ENCODE measurements at regions not wholly inside any gene's neighbourhood (a gene's known extent, or its start where the extent isn't known, plus 50 kb on each side); places are given as distances from the start of the nearest gene placed in this dataset.
"Not testable (repeated sequence)": the region's sequence is repeated elsewhere in the genome, so short reads cannot be mapped to it uniquely, and the experiment has no call there.

DNA sequence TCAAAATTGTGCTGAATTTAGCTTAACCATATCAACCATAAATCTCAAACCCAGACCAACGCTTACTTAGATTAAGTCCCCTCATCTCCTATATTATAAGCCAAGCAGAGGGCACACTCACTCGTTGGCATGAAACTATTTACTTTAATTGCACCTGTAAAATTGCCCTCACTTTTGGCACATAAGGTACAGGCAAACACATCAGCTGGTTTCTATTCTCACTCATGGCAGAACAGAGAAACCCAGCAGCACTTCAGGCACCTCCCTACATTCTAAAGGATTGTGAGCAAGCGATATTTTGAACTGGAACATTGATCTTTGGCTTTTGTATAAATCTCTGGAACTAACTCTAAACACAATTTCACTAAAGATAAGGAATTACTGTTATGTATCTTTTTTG is 845.6 kb upstream of the CDH6 start:
- no peak for DNase-seq

DNA sequence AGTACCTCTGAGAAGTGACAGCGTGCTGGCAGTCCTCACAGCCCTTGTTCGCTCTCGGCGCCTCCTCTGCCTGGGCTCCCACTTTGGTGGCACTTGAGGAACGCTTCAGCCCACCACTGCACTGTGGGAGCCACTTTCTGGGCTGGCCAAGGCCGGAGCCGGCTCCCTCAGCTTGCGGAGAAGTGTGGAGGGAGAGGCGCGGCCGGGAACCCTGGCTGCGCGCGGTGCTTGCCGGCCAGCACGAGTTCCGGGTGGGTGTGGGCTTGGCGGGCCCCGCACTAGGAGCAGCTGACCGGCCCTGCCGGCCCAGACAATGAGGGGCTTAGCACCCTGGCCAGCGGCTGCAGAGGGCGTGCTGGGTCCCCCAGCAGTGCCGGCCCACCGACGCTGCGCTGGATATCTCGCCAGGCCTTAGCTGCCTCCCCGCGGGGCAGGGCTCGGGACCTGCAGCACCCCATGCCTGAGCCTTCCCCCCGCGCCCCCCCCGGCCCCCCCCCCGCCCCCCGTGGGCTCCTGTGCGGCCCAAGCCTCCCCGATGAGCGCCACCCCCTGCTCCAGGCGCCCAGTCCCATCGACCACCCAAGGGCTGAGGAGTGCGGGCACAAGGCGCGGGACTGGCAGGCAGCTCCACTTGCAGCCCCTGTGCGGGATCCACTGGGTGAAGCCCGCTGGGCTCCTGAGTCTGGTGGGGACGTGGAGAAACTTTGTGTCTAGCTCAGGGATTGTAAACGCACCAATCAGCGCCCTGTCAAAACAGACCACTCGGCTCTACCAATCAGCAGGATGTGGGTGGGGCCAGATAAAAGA is 847.7 kb upstream of the CDH6 start:
- DNase-seq, result not testable (repeated sequence)

DNA sequence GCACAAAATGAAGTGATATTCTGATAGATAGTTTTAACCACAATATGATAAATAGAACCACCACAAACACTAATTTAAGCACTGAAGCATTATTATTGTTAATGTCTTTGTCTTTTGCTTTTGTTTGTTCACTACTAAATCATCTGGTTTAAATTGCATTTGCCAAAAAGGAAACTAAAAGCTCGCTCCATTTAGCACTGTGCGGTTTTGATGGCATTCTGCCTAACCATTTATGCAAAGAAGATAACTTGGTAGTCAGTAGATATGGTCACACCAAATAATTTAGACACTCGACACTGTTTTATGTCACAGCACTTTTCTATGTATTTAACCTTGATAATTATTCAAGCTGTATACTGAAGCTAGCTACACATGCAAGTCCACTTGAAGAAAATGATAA is 849.8 kb upstream of the CDH6 start:
- DNase-seq, result no peak

DNA sequence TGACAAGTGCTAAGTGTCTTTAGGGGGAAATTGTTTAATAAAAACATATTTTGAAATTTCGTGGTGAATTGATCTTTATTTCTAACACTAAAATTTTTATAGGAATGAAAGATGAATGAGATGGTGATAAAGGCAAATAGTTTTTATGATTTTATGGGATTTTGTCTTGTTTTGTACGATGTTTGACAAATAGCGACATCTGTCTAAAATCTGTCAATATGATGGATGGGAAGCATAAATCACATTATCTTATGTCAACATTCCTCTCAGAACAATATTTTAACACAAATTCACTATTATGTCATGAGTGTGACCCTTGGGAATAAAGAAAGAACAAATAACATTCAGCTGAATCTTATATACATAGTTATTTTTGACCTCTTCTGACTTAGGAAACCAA is 852.0 kb upstream of the CDH6 start:
- no peak for DNase-seq

DNA sequence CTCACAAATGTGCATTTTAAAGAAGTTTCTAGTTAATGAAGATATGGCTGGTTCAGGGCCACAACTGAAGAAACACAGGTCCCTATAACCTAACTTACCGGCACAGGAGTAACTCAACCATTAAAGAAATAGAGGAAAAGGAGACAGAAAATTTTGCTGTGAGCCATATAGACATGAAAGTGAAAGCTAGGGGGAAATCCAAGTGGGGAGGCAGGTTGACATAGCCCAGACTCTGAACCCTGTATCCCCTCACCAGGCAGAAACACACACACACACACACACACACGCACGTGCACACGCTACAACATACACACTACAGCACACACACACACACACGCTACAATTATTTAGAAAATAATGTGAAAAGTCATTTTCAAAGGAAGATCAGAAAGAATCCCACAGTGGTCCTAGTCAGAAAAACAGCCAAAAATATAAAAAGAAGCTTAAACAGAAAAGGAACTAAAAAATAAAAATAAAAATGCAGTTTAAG is 856.4 kb upstream of the CDH6 start:
- DNase-seq, result no peak

DNA sequence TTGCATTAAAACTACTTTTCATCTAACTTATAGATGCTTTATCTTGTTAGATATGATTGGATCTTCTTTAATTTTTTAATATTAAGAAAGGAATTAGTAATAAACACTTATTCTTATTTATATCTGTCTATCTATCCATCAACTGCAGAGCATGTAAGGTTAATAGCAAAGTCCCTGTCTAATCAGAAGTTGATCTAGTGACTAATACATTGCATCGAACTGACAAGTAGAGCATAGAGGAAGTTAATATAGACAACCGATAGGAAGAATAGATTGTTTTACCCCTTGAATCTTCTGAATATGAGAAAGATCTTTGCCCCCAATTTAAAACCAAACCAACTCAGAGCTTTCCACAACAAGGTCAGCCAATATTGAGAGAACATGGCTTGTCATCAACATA is 862.0 kb upstream of the CDH6 start:
- DNase-seq, result no peak

DNA sequence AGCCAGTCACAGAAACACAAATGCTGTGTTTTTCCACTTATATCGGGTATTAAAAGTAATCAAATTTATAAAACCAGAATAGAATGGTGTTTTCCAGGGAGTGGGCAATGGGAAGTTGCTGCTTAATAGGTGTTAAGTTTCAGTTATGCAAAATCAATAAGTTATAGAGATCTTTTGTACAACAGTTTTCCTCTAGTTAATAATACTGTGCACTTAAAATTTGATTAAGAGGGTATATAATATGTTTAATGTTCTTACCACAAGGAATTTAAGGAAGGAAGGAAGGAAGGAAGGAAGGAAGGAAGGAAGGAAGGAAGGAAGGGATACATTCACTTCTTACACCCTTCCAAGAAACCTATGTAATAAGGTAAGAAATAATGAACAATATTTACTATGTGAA is 867.7 kb upstream of the CDH6 start:
- DNase-seq, result no peak

DNA sequence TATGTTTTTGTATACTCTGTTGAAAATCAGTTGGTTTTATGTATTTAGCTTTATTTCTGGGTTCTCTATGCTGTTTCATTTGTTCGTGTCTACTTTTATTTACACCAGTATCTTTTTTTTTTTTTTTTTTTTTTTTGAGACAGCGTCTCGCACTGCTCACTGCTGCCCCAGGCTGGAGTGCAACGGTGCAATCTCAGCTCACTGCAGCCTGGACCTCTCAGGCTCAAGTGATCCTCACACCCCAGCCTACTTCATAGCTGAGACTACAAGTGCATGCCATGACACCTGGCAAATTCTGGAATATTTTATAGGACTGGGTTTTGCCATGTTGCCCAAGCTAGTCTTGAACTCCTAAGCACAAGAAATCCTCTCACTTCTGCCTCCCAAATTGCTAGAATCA is 869.4 kb upstream of the CDH6 start:
- no peak for DNase-seq

DNA sequence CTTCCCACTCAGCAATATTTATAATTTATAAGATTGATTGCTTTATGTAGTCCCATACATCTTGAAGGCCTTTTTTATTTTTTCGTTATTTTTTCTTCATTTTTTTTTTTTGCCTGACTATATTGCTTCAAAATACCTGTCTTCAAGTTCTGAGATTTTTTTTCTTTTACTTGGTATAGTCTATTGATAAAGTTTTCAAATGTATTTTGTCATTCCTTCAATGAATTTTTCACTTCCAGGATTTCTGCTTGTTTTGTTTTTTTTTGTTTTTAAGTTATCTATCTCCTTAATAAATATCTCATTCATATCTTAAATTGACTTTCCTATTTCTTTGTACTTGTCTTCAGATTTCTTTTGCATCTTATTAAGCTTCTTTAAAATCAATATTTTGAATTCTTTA is 905.6 kb upstream of the CDH6 start:
- DNase-seq, result no peak

DNA sequence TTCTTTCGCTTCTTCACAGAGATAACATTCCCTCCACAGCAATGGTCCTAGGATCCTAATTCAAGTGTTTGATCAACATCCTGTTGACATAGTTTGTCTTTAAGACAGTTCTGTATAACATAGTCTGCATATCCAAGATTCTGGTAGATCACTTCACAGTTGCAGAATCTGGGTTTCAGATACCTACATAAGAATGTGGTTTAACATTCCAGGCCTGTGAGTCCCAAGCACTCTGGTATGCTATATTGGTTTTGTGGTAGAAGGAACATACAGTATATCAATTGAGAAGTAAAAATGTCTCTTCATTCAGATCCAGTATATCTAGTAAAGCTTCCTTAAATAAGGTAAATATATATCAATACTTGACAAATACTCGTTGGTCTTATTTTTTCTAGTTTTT is 914.2 kb upstream of the CDH6 start:
- DNase-seq, result no peak

DNA sequence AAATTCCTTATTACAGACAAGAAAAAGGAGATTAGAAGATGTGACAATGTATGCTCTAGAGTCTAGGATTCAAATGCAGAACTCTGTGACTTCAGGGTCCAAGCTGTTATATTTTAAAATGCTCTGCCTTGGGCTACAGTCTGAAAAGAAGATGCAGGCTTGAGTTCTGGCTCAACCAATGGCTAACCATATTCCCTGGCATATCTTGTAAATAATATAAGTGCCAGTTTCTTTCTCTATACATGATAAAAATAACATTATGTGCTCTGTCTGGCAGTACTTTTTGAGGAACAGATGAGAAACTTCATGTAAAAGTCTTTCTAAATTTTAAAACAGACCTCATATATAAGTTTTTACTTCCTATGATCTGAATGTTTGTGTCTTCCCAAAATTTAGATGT is 926.5 kb upstream of the CDH6 start:
- DNase-seq, result no peak

DNA sequence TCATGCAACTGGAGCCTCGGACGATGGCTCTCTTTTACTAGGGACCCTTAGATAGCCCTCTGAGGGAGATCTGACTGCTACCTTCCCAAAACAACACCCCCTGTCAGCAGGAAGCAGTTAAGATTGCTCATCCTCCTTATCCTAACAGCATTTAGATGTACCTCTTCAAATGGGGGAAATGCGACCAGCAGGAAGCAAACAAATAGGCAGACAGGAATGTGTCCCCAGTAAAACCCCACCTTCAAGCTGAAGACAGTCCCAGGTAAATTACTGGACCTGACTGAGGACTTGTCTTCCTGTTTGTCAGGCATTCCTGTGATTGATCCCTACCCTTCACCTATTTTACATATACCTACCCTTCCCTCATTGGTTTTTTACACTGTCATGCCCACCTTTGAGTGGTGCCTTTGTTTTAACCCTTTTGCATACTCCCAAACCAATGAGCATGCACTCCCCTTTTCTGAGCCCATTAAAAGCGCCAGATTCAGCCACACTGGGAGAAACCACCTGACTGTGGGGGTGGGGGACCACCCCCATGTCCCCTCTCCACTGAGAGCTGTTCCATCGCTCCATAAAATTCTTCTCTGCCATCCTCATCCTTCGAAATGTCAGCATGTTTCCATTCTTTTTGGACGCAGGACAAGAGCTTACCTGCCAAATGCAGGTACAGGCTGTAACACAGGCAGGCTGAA is 954.0 kb upstream of the CDH6 start:
- DNase-seq, result no peak

DNA sequence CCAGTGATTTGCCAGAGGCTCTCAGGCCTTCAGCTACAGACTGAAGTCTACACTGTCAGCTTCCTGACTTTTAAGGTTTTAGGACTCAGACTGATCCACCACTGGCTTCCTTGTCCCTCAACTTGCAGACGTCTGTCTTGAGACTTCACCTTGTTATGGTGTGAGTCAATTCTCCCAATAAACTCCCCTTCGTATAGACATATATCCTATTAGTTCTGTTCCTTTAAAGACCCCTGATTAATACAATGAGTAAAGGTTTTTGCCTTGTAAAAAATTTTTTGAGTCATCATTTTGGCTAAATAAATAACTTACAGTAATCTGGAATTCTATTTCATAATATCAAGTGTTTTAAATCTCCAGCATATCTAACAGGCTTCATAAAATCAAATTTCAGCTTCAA is 956.3 kb upstream of the CDH6 start:
- DNase-seq, result no peak

DNA sequence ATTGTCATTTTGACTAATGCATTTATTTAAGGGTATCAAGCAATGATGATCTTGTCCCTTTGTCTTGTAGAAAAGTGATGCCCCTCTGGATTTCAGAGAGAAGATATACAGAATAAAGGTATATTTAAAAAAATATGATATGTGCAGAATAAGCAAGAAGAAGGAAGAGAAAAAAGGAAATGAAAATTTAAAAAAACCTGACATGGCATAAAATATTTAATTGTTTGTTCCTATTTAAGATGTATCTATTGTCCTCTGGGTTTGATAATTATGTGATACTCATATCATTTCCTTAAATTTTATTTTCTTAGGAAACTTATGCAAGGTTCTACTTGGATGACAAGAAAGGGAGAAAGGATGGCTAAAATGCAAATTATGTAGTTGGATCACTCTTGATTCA is 983.7 kb upstream of the CDH6 start:
- no peak for DNase-seq

DNA sequence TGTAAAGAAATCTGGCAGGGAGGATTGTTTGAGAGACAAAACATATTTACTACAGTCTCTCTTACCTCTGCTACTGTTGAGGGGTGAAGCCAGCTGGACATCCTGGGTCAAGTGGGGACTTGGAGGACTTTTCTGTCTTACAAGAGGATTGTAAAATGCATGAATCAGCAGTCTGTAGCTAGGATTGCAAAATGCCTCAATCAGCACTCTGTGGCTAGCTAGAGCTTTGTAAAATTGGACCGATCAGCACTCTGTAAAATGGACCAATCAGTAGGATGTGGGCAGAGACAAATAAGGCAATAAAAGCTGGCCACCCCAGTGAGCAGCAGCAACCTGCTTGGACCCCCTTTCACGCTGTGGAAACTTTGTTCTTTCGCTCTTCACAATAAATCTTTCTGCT is 995.8 kb upstream of the CDH6 start:
- no peak for DNase-seq

DNA sequence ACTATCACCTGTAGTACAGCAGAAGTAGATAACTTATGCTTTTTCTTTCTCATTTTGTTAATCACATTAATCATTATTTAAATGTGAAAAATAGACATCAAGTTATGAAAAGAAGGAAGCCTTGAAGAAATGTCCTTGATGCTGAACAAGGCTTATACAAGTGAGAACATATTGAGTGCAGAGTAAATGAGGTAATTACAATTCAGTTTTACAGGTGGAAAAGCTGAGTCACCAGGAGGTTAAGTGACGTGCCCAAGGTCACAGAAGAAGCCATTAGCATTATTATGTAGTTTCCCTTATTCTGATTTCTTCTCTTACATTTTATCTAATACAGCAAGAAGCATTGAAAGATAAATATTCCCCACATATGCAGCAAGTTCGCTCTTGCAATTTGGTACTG is 998.5 kb upstream of the CDH6 start:
- no peak for DNase-seq

DNA sequence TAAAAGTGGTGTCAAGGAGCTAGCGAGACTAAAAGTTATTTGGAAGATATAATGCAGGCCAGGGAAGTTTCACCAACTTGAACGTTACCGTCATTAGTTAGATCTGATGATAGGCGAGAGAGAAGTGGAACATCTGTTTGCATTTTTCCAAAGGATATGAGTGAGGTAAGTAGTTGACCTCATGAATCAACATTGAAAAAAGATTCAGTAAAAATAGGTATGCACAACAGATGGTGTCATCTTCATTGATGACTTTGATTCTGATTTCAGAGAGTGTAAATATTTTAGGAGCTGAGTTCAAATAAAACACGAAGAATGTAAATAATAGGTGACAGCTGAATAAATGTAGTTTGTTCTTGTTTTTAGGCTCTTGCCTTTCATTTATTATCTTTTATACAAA is 998.9 kb upstream of the CDH6 start:
- no peak for DNase-seq

DNA sequence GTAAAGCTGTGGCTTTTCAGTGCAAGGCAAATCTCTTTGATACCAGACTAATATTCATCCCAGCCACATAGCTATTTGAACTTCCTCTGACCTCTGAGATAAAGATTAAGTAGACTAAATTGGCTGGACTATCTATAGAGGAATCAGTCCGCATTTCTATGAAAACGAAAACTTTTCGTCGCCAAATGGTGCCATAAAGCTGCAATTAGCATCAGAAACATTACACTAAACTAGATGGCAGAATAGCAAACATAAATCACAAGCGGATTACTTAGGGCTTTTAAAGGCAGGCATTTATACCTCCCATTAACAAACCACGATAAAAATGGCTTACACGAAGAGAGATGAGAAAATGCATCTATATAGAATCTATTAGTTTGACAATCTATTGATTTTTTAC is 1009.7 kb upstream of the CDH6 start:
- no peak for DNase-seq

DNA sequence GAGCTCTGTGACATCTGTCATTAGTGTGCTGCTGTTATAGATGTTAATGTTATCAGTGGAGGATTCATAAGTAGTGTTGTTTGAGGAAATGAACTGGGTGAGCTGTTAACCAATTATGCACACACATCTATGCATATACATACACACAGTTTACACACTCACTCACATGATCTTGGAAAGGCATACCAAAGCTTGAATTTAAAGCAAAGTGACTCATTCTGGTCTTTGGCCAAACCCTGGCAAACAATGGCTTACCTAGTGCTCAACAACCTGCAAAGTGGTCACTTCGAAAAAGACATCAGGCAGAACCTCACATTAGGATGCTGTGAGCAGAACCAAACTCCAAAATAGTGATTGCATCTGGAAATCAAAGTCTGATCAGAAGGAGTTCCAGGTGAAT is 1037.3 kb upstream of the CDH6 start:
- DNase-seq, result no peak

DNA sequence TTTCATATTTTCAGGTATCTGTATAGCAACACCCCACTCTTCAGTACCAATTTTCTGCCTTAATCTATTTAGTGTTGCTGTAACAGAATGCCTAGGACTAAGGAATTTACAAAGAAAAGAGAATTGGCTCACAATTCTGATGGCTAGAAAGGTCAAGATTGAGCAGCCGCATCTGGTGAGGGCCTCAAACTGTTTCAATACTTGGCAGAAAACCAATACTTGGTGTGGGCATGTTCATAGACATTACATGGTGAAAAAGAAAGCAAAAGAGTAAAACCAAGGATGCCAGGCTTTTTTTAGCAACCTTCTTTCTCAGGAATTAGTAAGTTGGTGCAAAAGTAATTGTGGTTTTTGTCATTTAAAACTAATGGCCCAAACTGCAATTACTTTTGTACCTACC is 1041.1 kb upstream of the CDH6 start:
- no peak for DNase-seq

DNA sequence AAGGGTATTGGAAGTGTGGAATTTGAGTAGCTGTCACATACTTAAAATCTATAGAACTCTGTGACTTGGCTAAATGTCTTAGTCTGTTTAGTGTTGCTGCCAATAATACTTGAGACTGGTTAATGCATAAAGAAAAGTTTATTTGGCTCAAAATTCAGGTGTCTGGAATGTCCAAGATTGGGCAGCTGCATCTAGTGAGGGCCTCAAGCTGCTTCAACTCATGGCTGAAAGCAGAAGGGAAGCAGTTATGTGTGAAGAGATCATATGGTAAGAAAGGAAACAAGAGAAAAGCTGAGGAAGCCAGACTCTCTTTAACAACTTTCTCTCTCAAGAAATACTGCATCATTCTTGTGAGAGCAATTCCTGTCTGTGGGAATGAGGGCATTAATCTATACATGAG is 1043.3 kb upstream of the CDH6 start:
- no peak for DNase-seq

DNA sequence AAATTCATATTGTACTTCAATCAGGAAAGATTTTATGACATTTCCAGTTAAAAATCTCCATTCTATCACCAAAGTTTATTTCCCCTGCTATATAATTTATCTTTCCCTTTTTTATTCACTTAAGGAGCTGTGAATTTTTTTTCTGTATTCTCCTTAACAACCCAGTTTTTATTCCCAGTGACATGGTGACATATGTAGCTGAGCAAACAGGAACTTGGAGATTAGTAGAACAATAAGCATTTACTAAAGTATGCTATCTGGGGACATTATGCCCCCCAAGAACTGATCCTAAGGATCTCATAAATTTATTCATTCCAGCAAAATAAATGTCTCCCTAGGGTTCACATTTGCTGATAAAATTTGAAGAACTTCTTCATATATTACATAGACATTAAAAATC is 1044.0 kb upstream of the CDH6 start:
- DNase-seq, result no peak

DNA sequence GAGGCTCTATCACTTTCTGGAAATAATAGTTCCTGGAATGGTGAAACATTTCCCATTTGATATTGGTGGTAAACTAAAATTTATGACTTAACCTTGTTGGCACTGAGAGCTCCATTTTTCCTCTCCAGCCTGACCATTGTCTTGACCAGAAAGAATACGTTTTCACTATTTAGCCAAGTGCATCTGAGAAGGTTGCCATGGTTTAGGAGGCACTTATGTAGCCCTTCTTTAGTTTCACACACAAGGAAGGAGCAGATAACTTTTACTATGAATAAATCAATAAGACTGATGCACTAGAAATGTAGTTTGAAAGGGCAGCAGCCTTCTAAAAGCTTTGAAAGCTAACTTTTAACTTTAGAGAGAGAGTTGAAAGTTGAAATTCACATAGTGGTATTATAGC is 1045.5 kb upstream of the CDH6 start:
- DNase-seq, result no peak

DNA sequence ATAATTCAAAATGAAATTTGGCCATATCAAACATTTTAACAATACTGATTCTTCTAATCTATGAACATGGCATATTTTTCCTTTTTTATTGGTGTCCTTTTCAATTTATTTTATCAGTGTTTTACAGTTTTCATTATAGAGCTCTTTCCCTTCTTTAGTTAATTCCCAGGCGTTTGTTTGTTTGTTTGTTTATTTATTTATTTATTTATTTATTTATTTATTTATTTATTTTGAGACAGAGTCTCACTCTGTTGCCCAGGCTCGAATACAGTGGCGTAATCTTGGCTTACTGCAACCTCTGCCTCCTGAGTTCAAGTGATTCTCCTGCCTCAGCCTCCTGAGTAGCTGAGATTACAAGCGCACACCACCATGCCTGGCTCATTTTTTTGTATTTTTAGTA is 1049.4 kb upstream of the CDH6 start:
- DNase-seq, result not testable (repeated sequence)

DNA sequence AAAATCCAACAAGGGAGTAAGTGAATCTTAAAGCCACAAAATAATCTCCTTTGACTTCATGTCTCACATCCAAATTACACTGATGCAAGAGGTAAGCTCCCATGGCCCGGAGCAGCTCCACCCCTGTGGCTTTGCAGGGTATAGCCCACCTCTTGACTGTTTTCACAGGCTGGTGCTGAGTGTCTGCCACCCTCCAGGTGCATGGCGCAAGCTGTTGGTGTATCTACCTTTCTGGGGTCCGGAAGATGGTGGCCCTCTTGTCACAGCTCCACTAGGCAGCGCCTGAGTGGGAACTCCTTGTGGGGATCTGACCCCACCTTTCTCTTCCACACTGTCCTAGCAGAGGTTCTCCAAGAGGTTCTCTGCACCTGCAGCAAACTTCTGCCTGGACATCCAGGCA is 1051.1 kb upstream of the CDH6 start:
- no peak for DNase-seq

Data from T-helper 1 cell (primary cell).